Fibroblast of lung (primary cell): ENCODE measurements at regions not wholly inside any gene's neighbourhood (a gene's known extent, or its start where the extent isn't known, plus 50 kb on each side); places are given as distances from the start of the nearest gene placed in this dataset.

Experiments used
- DNase-seq, 2 donors: peaks; one replicate each; pipeline versions ENCODE4 v3.0.0 to v3.0.0-alpha.2; 2010; ENCODE audit warnings: low read depth in 2 of 2
- H2AFZ ChIP-seq: 2 replicates; pipeline ENCODE4 v1.5.1; 2012; ENCODE audit warnings: low read length, control low read depth, inconsistent platforms
- H3K27ac ChIP-seq: 2 replicates; pipeline ENCODE4 v1.5.1; 2011; ENCODE audit warnings: low read length, control low read depth; ENCODE audit not compliant: insufficient read depth
- H3K27me3 ChIP-seq: 2 replicates; pipeline ENCODE4 v1.5.1; 2011; ENCODE audit warnings: mild to moderate bottlenecking, low read length; ENCODE audit not compliant: control insufficient read depth, insufficient read depth
- H3K36me3 ChIP-seq: 2 replicates; pipeline ENCODE4 v1.5.1; 2011; ENCODE audit warnings: low read length; ENCODE audit not compliant: control insufficient read depth, insufficient read depth
- H3K4me1 ChIP-seq: 2 replicates; pipeline ENCODE4 v1.5.1; 2011; ENCODE audit warnings: low read length; ENCODE audit not compliant: control insufficient read depth, insufficient read depth; ENCODE audit errors: extremely low read depth
- H3K4me2 ChIP-seq: 2 replicates; pipeline ENCODE4 v1.5.1; 2011; ENCODE audit warnings: low read length, control low read depth; ENCODE audit not compliant: insufficient read depth; ENCODE audit errors: extremely low read depth
- H3K4me3 ChIP-seq, 4 experiments: fragments of 200-600 bp in 1 of 4; sonication (generic) in 1 of 4; replicated peaks in 1 of 4; 2 replicates each; pipeline ENCODE4 v1.5.1; 2011 to 2016; ENCODE audit warnings: low read length in 4 of 4, low read depth in 3 of 4, mild to moderate bottlenecking in 3 of 4, control low read depth in 2 of 4, inconsistent platforms in 1 of 4, mixed read lengths in 1 of 4; ENCODE audit not compliant: insufficient read depth in 1 of 4; ENCODE audit errors: control extremely low read depth in 1 of 4
- H3K79me2 ChIP-seq: 2 replicates; pipeline ENCODE4 v1.5.1; 2012; ENCODE audit warnings: mild to moderate bottlenecking, low read length, inconsistent platforms; ENCODE audit not compliant: control insufficient read depth, insufficient read depth
- H3K9ac ChIP-seq: 2 replicates; pipeline ENCODE4 v1.5.1; 2011; ENCODE audit warnings: mild to moderate bottlenecking, low read length, control low read depth; ENCODE audit not compliant: insufficient read depth
- H3K9me3 ChIP-seq: 2 replicates; pipeline ENCODE4 v1.5.1; 2012; ENCODE audit warnings: low read depth, low read length; ENCODE audit not compliant: control insufficient read depth, insufficient read depth
- H4K20me1 ChIP-seq: 2 replicates; pipeline ENCODE4 v1.5.1; 2011; ENCODE audit warnings: low read length; ENCODE audit not compliant: control insufficient read depth, insufficient read depth; ENCODE audit errors: extremely low read depth
- CTCF ChIP-seq, 2 donors: IDR thresholded peaks in 1 of 2; conservative IDR thresholded peaks in 1 of 2; 1 replicate in 1 of 2; 2 replicates in 1 of 2; pipeline ENCODE4 v1.5.1; 2011 to 2012; ENCODE audit warnings: low read length in 2 of 2, control low read depth in 1 of 2, inconsistent platforms in 1 of 2, low read depth in 1 of 2, mild to moderate bottlenecking in 1 of 2
- EZH2 ChIP-seq: IDR thresholded peaks from 2 replicates; pipeline ENCODE4 v1.5.1; 2012; ENCODE audit warnings: low read length, control low read depth, mild to moderate bottlenecking; ENCODE audit errors: missing control alignments

DNA sequence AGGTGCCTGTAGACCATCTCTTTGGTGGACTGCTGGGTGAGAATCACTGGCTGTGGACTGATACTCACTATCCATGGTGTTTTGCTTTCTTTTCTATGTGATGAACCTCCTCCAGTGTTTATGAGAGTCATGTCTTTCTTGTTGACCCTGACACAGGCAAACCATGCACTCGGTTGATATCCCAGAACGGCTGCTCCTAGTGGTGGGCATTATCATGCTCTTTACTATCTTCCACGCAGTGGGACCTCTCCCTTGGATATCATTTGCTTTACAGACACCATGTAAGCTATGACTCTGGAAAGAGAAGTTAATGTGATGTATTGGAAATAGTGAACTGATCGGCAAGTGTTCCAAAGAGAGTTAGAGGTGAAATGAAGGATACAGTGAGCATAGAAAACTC, 1455.6 kb downstream of the BRINP3 start:
- no peak overlapping the region for H3K4me2 ChIP-seq
- H3K79me2 ChIP-seq = no peaks in the 10 kb centered on the region
- H3K27ac ChIP-seq = no peak overlapping the region
- H2AFZ ChIP-seq = no peak overlapping the region
- no peak overlapping the region for H3K4me3 ChIP-seq
- H3K36me3 ChIP-seq = no peaks in the 10 kb centered on the region
- no peaks in the 10 kb centered on the region for H3K4me1 ChIP-seq
- no peak overlapping the region for H3K9ac ChIP-seq
- TF ChIP-seq CTCF (conservative IDR thresholded peaks at IDR 0.05 in 1 of 2, IDR thresholded peaks at IDR 0.05 in 1 of 2; ENCODE audit: low read depth in 1 of 2, low read length in 2 of 2) = no peak
- no peak for TF ChIP-seq EZH2
- no peaks in the 10 kb centered on the region for H3K9me3 ChIP-seq
- DNase-seq = no peak
- H3K27me3 ChIP-seq = no peaks in the 10 kb centered on the region
- H4K20me1 ChIP-seq = no peaks in the 10 kb centered on the region

GRCh38 chr1:189027512-189027911, 1450.2 kb downstream of the BRINP3 start:
- Histone ChIP-seq H3K4me3 (no peak overlapping the region), H3K9me3 (no peaks in the 10 kb centered on the region), H3K4me1 (no peaks in the 10 kb centered on the region), H2AFZ (no peak overlapping the region), H3K27me3 (no peaks in the 10 kb centered on the region), H3K4me2 (no peak overlapping the region), H3K79me2 (no peaks in the 10 kb centered on the region), H3K9ac (no peak overlapping the region), H3K27ac (no peak overlapping the region), H3K36me3 (no peaks in the 10 kb centered on the region), H4K20me1 (no peaks in the 10 kb centered on the region)
- no peak for DNase-seq
- TF ChIP-seq CTCF (conservative IDR thresholded peaks at IDR 0.05 in 1 of 2, IDR thresholded peaks at IDR 0.05 in 1 of 2; ENCODE audit: low read depth in 1 of 2, low read length in 2 of 2) = no peak
- TF ChIP-seq EZH2 = no peak

- H3K9me3 ChIP-seq = no peaks in the 10 kb centered on the region
- no peaks in the 10 kb centered on the region for H3K79me2 ChIP-seq
- DNase-seq = no peak
- no peaks in the 10 kb centered on the region for H3K4me1 ChIP-seq
- H4K20me1 ChIP-seq = no peaks in the 10 kb centered on the region
- no peaks in the 10 kb centered on the region for H3K36me3 ChIP-seq
- TF ChIP-seq CTCF (conservative IDR thresholded peaks at IDR 0.05 in 1 of 2, IDR thresholded peaks at IDR 0.05 in 1 of 2; ENCODE audit: low read depth in 1 of 2, low read length in 2 of 2) = no peak
- TF ChIP-seq EZH2 = no peak
- no peak overlapping the region for H3K27ac ChIP-seq
- no peak overlapping the region for H2AFZ ChIP-seq
- no peaks in the 10 kb centered on the region for H3K27me3 ChIP-seq
- no peak overlapping the region for H3K9ac ChIP-seq
- no peak overlapping the region for H3K4me2 ChIP-seq
- no peak overlapping the region for H3K4me3 ChIP-seq
Observed at GRCh38 chr1:189033169-189033568, 1444.5 kb downstream of the BRINP3 start.
